ENCODE measurements at regions not wholly inside any gene's neighbourhood (a gene's known extent, or its start where the extent isn't known, plus 50 kb on each side); places are given as distances from the start of the nearest gene placed in this dataset.

DNA sequence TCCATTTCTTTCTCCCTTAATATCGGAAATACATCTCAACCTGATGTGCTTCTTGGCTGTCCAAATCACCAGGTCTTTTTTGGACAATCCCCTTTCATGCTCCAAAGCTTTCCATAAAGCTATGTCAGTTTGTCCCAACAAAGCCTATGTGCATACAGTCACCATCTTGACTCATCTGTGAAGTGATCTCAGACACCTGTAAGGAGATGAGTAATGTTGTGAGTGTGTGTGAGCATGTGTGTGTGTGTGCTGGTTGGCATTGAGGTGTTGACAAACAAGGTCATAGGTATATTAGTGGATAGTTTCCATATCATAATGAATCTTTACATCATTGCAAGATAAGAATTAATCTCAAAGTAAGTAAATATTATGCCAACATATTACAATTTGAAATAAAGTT is 1243.3 kb upstream of the SEL1L start:
- Mint-ChIP-seq H3K9me3 (peaks cover 20 to 22% of the 10 kb centered on the region in 2 donors), H3K4me1 (no peaks in the 10 kb centered on the region), H3K27me3 (ENCODE audit: low read depth in 2 of 2) (no peaks in the 10 kb centered on the region), H3K4me3 (no peak overlapping the region), H3K27ac (no peak overlapping the region), H3K36me3 (peaks cover 10% of the 10 kb centered on the region)
- no peaks in the 10 kb centered on the region for H3K4me1 ChIP-seq (ENCODE audit: control insufficient read depth, insufficient read depth, low read length)
- intact Hi-C loops (cut with micrococcal nuclease) = no loop called here
- WGBS (ENCODE audit: insufficient coverage) = 90% methylated on average over 1 of the region's 1 CpG
- H3K4me3 ChIP-seq (ENCODE audit: low read length) = no peak overlapping the region
- ATAC-seq (no peak), DNase-seq (no peak)
- H3K9me3 ChIP-seq (ENCODE audit: control insufficient read depth, insufficient read depth, low read length) = peaks cover 3% of the 10 kb centered on the region
- no peaks in the 10 kb centered on the region for H3K36me3 ChIP-seq (ENCODE audit: control insufficient read depth, insufficient read depth, low read length)
- H3K27me3 ChIP-seq (ENCODE audit: control insufficient read depth, insufficient read depth, low read length) = no peaks in the 10 kb centered on the region
- H3K27ac ChIP-seq (ENCODE audit: low read length) = no peak overlapping the region
- TF ChIP-seq, protein P1, sequence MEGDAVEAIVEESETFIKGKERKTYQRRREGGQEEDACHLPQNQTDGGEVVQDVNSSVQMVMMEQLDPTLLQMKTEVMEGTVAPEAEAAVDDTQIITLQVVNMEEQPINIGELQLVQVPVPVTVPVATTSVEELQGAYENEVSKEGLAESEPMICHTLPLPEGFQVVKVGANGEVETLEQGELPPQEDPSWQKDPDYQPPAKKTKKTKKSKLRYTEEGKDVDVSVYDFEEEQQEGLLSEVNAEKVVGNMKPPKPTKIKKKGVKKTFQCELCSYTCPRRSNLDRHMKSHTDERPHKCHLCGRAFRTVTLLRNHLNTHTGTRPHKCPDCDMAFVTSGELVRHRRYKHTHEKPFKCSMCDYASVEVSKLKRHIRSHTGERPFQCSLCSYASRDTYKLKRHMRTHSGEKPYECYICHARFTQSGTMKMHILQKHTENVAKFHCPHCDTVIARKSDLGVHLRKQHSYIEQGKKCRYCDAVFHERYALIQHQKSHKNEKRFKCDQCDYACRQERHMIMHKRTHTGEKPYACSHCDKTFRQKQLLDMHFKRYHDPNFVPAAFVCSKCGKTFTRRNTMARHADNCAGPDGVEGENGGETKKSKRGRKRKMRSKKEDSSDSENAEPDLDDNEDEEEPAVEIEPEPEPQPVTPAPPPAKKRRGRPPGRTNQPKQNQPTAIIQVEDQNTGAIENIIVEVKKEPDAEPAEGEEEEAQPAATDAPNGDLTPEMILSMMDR (IDR thresholded peaks at IDR 0.05) = no peak

DNA sequence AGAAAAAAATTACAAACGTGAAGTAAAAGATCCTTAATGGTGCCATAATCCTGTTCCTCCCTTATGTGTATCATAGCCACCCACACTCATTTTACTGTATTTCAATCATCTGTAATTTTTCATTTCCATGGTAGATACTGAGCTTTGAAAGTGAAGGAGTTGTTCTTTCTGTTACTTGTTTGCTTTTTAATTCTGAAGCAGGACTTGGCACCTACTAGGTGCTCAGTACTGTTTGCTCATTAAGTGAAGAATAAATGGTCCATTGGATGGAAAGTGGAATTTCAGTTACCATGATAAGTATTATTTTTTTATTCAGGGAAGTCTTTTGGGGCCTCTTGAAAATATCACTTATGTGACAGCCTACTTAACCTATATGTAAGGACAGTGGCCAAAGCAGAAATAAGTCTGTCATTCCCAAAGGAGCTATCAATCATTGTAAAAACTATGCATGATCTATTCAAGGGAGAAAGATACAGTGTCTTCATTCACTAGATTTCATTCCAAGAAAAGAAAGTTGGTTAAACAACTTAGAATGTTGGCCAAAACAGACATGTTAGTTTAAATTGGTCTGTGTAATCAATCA is 1244.4 kb upstream of the SEL1L start:
- intact Hi-C loops (cut with micrococcal nuclease) = no loop called here
- H3K27ac Mint-ChIP-seq = no peak overlapping the region
- DNase-seq = no peak
- WGBS (ENCODE audit: insufficient coverage) = no CpG with 5 or more reads among the region's 1 CpG
- H3K36me3 Mint-ChIP-seq = peaks cover 10% of the 10 kb centered on the region
- H3K27me3 Mint-ChIP-seq (ENCODE audit: low read depth in 2 of 2) = no peaks in the 10 kb centered on the region
- no peak overlapping the region for H3K4me3 Mint-ChIP-seq
- no peaks in the 10 kb centered on the region for H3K4me1 ChIP-seq (ENCODE audit: control insufficient read depth, insufficient read depth, low read length)
- H3K36me3 ChIP-seq (ENCODE audit: control insufficient read depth, insufficient read depth, low read length) = no peaks in the 10 kb centered on the region
- no peak for ATAC-seq
- peaks cover 3% of the 10 kb centered on the region for H3K9me3 ChIP-seq (ENCODE audit: control insufficient read depth, insufficient read depth, low read length)
- TF ChIP-seq, protein P1 (IDR thresholded peaks at IDR 0.05) = no peak
- H3K4me3 ChIP-seq (ENCODE audit: low read length) = no peak overlapping the region
- H3K9me3 Mint-ChIP-seq = peaks cover 14 to 15% of the 10 kb centered on the region in 2 donors
- no peaks in the 10 kb centered on the region for H3K27me3 ChIP-seq (ENCODE audit: control insufficient read depth, insufficient read depth, low read length)
- H3K4me1 Mint-ChIP-seq = no peaks in the 10 kb centered on the region
- H3K27ac ChIP-seq (ENCODE audit: low read length) = no peak overlapping the region

DNA sequence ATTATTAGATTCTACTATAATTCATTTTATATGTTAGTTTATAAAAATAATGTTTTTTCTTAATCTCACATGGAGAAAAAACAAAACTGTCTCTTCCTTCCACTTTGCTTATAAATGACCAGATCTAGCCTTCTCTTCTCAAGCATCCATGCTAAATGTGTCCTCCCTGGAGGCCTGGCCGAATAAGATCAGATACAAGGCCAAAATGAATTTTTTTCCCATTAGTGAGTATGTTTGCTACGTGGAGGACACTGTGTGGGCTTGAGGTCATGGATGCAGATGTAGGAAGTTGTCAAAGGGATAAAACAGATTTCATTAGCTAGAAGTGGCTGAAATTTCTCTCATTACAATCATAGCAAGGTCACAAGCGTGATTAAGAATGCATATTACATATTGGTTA is 1244.9 kb upstream of the SEL1L start:
- Mint-ChIP-seq H3K4me3 (no peak overlapping the region), H3K36me3 (peaks cover 10% of the 10 kb centered on the region), H3K27ac (no peak overlapping the region), H3K9me3 (peaks cover 14 to 16% of the 10 kb centered on the region in 2 donors), H3K27me3 (ENCODE audit: low read depth in 2 of 2) (no peaks in the 10 kb centered on the region), H3K4me1 (no peaks in the 10 kb centered on the region)
- H3K9me3 ChIP-seq (ENCODE audit: control insufficient read depth, insufficient read depth, low read length) = no peaks in the 10 kb centered on the region
- WGBS (ENCODE audit: insufficient coverage) = 69% methylated on average over 2 of the region's 3 CpGs
- no peaks in the 10 kb centered on the region for H3K4me1 ChIP-seq (ENCODE audit: control insufficient read depth, insufficient read depth, low read length)
- intact Hi-C loops (cut with micrococcal nuclease) = no loop called here
- DNase-seq (no peak), ATAC-seq (no peak)
- no peaks in the 10 kb centered on the region for H3K36me3 ChIP-seq (ENCODE audit: control insufficient read depth, insufficient read depth, low read length)
- H3K27me3 ChIP-seq (ENCODE audit: control insufficient read depth, insufficient read depth, low read length) = no peaks in the 10 kb centered on the region
- TF ChIP-seq, protein P1 (IDR thresholded peaks at IDR 0.05) = no peak
- no peak overlapping the region for H3K27ac ChIP-seq (ENCODE audit: low read length)
- no peak overlapping the region for H3K4me3 ChIP-seq (ENCODE audit: low read length)

DNA sequence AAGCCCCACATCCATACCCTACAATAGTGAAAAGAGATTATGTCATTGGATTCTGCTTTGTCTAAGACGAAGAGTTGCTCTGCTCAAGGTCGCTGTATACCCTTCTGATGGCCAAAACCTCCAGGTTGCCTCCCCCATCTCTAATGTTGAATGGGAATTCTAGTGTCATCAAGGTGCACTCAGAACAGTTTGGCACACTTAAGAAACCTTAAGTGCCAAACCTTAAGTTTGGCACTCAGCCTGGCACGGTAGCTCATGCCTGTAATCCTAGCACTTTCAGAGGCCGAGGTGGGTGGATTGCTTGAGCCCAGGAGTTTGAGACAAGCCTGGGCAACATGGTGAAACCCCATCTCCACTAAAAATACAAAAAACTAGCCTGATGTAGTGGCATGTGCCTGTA is 1245.6 kb upstream of the SEL1L start:
- Histone ChIP-seq H3K36me3 (ENCODE audit: control insufficient read depth, insufficient read depth, low read length) (no peaks in the 10 kb centered on the region), H3K4me1 (ENCODE audit: control insufficient read depth, insufficient read depth, low read length) (no peaks in the 10 kb centered on the region), H3K4me3 (ENCODE audit: low read length) (no peak overlapping the region), H3K27me3 (ENCODE audit: control insufficient read depth, insufficient read depth, low read length) (no peaks in the 10 kb centered on the region), H3K9me3 (ENCODE audit: control insufficient read depth, insufficient read depth, low read length) (no peaks in the 10 kb centered on the region), H3K27ac (ENCODE audit: low read length) (no peak overlapping the region)
- Mint-ChIP-seq H3K27ac (no peak overlapping the region), H3K27me3 (ENCODE audit: low read depth in 2 of 2) (no peaks in the 10 kb centered on the region), H3K36me3 (peaks cover 10% of the 10 kb centered on the region), H3K4me1 (no peaks in the 10 kb centered on the region), H3K9me3 (peaks cover 11 to 14% of the 10 kb centered on the region in 2 donors), H3K4me3 (no peak overlapping the region)
- WGBS (ENCODE audit: insufficient coverage) = 80% methylated on average over 4 of the region's 4 CpGs
- DNase-seq (no peak), ATAC-seq (no peak)
- intact Hi-C loops (cut with micrococcal nuclease) = no loop called here
- TF ChIP-seq, protein P1 (IDR thresholded peaks at IDR 0.05) = no peak

Data from natural killer cell (primary cell).